ENCODE measurements at regions not wholly inside any gene's neighbourhood (a gene's known extent, or its start where the extent isn't known, plus 50 kb on each side); places are given as distances from the start of the nearest gene placed in this dataset.

DNA sequence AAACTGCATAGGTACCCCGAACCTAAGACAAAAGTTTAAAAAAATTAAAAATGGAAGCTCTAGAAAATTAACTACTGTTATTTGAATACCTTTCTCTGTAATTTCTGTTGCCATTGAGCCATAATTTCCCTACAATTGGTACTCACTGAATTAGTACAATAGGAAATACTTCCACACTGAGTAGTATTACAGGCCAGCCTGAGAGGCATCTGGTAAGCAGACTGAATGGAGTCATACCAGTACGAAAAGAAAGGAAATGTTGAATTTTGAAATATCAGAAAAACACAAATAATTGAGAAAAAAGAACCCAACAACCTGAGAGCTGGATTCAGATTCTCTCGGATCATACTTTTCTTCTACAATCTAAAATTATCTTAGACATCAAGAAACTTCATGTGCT is 791.3 kb downstream of the TENT5A start:
- Mint-ChIP-seq H3K27ac (no peak overlapping the region), H3K4me3 (no peak overlapping the region), H3K4me1 (peaks cover 17% of the 10 kb centered on the region), H3K9me3 (peaks cover 12% of the 10 kb centered on the region), H3K36me3 (peaks cover 6% of the 10 kb centered on the region), H3K27me3 (ENCODE audit: low read depth) (no peaks in the 10 kb centered on the region)
- TF ChIP-seq CBFB (CRISPR knock-in tag; IDR thresholded peaks at IDR 0.05; ENCODE audit: low read depth) (no peak), JAZF1 (CRISPR knock-in tag; IDR thresholded peaks at IDR 0.05) (no peak), NFATC4 (CRISPR knock-in tag; IDR thresholded peaks at IDR 0.05) (no peak), GABPB1 (CRISPR knock-in tag; IDR thresholded peaks at IDR 0.05) (no peak), RORB (CRISPR knock-in tag; IDR thresholded peaks at IDR 0.05) (no peak), CREB1 (CRISPR knock-in tag; IDR thresholded peaks at IDR 0.05) (no peak), ZNF138 (CRISPR knock-in tag; conservative IDR thresholded peaks at IDR 0.05) (no peak), NR3C1 (CRISPR knock-in tag; conservative IDR thresholded peaks at IDR 0.05; ENCODE audit: low read depth) (no peak), ELF4 (CRISPR knock-in tag; IDR thresholded peaks at IDR 0.05; ENCODE audit: low read depth) (no peak), TP53 (CRISPR knock-in tag; IDR thresholded peaks at IDR 0.05) (no peak), ZBTB21 (CRISPR knock-in tag; IDR thresholded peaks at IDR 0.05; ENCODE audit: borderline replicate concordance) (no peak), NR1H2 (CRISPR knock-in tag; IDR thresholded peaks at IDR 0.05) (no peak)
- TF ChIP-seq, protein P1, sequence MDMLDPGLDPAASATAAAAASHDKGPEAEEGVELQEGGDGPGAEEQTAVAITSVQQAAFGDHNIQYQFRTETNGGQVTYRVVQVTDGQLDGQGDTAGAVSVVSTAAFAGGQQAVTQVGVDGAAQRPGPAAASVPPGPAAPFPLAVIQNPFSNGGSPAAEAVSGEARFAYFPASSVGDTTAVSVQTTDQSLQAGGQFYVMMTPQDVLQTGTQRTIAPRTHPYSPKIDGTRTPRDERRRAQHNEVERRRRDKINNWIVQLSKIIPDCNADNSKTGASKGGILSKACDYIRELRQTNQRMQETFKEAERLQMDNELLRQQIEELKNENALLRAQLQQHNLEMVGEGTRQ (CRISPR knock-in tag; IDR thresholded peaks at IDR 0.05), result no peak
- TF ChIP-seq, protein P2, sequence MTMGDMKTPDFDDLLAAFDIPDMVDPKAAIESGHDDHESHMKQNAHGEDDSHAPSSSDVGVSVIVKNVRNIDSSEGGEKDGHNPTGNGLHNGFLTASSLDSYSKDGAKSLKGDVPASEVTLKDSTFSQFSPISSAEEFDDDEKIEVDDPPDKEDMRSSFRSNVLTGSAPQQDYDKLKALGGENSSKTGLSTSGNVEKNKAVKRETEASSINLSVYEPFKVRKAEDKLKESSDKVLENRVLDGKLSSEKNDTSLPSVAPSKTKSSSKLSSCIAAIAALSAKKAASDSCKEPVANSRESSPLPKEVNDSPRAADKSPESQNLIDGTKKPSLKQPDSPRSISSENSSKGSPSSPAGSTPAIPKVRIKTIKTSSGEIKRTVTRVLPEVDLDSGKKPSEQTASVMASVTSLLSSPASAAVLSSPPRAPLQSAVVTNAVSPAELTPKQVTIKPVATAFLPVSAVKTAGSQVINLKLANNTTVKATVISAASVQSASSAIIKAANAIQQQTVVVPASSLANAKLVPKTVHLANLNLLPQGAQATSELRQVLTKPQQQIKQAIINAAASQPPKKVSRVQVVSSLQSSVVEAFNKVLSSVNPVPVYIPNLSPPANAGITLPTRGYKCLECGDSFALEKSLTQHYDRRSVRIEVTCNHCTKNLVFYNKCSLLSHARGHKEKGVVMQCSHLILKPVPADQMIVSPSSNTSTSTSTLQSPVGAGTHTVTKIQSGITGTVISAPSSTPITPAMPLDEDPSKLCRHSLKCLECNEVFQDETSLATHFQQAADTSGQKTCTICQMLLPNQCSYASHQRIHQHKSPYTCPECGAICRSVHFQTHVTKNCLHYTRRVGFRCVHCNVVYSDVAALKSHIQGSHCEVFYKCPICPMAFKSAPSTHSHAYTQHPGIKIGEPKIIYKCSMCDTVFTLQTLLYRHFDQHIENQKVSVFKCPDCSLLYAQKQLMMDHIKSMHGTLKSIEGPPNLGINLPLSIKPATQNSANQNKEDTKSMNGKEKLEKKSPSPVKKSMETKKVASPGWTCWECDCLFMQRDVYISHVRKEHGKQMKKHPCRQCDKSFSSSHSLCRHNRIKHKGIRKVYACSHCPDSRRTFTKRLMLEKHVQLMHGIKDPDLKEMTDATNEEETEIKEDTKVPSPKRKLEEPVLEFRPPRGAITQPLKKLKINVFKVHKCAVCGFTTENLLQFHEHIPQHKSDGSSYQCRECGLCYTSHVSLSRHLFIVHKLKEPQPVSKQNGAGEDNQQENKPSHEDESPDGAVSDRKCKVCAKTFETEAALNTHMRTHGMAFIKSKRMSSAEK (CRISPR knock-in tag; IDR thresholded peaks at IDR 0.05; ENCODE audit: borderline replicate concordance), result no peak
- TF ChIP-seq, protein P3, sequence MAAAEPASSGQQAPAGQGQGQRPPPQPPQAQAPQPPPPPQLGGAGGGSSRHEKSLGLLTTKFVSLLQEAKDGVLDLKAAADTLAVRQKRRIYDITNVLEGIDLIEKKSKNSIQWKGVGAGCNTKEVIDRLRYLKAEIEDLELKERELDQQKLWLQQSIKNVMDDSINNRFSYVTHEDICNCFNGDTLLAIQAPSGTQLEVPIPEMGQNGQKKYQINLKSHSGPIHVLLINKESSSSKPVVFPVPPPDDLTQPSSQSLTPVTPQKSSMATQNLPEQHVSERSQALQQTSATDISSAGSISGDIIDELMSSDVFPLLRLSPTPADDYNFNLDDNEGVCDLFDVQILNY (CRISPR knock-in tag; IDR thresholded peaks at IDR 0.05), result no peak
- POLR2A ChIA-PET, result no interaction called here
- DNase-seq (ENCODE audit: low spot score), result no peak
- no peak for ATAC-seq
- CTCF ChIA-PET, result no interaction called here

DNA sequence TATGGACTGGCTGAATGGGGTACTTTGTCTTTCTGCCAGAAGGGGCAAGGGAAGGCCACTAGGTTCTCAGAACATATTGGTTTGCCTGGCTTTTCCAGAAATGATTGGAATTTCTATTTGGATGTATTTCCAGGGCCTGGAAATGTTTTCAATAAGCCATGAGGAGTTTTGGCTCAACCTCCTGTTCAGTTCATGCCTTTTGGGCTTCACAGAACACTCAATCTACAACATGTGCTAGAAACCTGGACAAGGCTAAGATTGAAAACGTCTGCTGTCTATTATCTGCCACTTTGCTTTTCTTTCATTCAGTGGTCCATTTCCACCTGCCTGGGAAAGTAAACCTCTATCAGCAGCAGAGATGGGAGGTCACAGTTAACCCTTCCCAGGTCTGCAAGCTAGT is 793.4 kb downstream of the TENT5A start:
- Mint-ChIP-seq H3K4me1 (peaks cover 19% of the 10 kb centered on the region), H3K4me3 (no peak overlapping the region), H3K27ac (no peak overlapping the region), H3K9me3 (no peaks in the 10 kb centered on the region), H3K27me3 (ENCODE audit: low read depth) (no peaks in the 10 kb centered on the region), H3K36me3 (no peaks in the 10 kb centered on the region)
- DNase-seq (ENCODE audit: low spot score) (no peak), ATAC-seq (no peak)
- ChIA-PET CTCF (interaction anchor here (1.0 kb wide), 1 partner anchor 29 kb away, joined by 4 read pairs; no protein-coding TSS in a partner anchor), POLR2A (no interaction called here)
- TF ChIP-seq, protein P4, sequence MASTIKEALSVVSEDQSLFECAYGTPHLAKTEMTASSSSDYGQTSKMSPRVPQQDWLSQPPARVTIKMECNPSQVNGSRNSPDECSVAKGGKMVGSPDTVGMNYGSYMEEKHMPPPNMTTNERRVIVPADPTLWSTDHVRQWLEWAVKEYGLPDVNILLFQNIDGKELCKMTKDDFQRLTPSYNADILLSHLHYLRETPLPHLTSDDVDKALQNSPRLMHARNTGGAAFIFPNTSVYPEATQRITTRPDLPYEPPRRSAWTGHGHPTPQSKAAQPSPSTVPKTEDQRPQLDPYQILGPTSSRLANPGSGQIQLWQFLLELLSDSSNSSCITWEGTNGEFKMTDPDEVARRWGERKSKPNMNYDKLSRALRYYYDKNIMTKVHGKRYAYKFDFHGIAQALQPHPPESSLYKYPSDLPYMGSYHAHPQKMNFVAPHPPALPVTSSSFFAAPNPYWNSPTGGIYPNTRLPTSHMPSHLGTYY (CRISPR knock-in tag; IDR thresholded peaks at IDR 0.05), result no peak
- no peak for TF ChIP-seq SP1 (CRISPR knock-in tag; conservative IDR thresholded peaks at IDR 0.05)
- TF ChIP-seq, protein P5, sequence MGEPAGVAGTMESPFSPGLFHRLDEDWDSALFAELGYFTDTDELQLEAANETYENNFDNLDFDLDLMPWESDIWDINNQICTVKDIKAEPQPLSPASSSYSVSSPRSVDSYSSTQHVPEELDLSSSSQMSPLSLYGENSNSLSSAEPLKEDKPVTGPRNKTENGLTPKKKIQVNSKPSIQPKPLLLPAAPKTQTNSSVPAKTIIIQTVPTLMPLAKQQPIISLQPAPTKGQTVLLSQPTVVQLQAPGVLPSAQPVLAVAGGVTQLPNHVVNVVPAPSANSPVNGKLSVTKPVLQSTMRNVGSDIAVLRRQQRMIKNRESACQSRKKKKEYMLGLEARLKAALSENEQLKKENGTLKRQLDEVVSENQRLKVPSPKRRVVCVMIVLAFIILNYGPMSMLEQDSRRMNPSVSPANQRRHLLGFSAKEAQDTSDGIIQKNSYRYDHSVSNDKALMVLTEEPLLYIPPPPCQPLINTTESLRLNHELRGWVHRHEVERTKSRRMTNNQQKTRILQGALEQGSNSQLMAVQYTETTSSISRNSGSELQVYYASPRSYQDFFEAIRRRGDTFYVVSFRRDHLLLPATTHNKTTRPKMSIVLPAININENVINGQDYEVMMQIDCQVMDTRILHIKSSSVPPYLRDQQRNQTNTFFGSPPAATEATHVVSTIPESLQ (CRISPR knock-in tag; IDR thresholded peaks at IDR 0.05), result no peak
- no peak for TF ChIP-seq ETV6 (CRISPR knock-in tag; IDR thresholded peaks at IDR 0.05)
- TF ChIP-seq, protein P6, sequence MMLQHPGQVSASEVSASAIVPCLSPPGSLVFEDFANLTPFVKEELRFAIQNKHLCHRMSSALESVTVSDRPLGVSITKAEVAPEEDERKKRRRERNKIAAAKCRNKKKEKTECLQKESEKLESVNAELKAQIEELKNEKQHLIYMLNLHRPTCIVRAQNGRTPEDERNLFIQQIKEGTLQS (CRISPR knock-in tag; conservative IDR thresholded peaks at IDR 0.05), result no peak
- TF ChIP-seq ZNF232 (CRISPR knock-in tag; IDR thresholded peaks at IDR 0.05), result no peak
- TF ChIP-seq, protein P1 (CRISPR knock-in tag; IDR thresholded peaks at IDR 0.05), result no peak
- TF ChIP-seq EMX1 (CRISPR knock-in tag; IDR thresholded peaks at IDR 0.05), result no peak
- no peak for TF ChIP-seq ZNF219 (CRISPR knock-in tag; IDR thresholded peaks at IDR 0.05; ENCODE audit: borderline replicate concordance)
- TF ChIP-seq, protein P7, sequence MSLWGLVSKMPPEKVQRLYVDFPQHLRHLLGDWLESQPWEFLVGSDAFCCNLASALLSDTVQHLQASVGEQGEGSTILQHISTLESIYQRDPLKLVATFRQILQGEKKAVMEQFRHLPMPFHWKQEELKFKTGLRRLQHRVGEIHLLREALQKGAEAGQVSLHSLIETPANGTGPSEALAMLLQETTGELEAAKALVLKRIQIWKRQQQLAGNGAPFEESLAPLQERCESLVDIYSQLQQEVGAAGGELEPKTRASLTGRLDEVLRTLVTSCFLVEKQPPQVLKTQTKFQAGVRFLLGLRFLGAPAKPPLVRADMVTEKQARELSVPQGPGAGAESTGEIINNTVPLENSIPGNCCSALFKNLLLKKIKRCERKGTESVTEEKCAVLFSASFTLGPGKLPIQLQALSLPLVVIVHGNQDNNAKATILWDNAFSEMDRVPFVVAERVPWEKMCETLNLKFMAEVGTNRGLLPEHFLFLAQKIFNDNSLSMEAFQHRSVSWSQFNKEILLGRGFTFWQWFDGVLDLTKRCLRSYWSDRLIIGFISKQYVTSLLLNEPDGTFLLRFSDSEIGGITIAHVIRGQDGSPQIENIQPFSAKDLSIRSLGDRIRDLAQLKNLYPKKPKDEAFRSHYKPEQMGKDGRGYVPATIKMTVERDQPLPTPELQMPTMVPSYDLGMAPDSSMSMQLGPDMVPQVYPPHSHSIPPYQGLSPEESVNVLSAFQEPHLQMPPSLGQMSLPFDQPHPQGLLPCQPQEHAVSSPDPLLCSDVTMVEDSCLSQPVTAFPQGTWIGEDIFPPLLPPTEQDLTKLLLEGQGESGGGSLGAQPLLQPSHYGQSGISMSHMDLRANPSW (CRISPR knock-in tag; conservative IDR thresholded peaks at IDR 0.05; ENCODE audit: low read depth), result no peak
- TF ChIP-seq CREB1 (CRISPR knock-in tag; IDR thresholded peaks at IDR 0.05), result no peak

Data from WTC11 (cell line).